ENCODE measurements at regions not wholly inside any gene's neighbourhood (a gene's known extent, or its start where the extent isn't known, plus 50 kb on each side); places are given as distances from the start of the nearest gene placed in this dataset.

GRCh38 chr18:72636611-72637010, 92.5 kb upstream of the CBLN2 start:
- H3K9me3 Mint-ChIP-seq = no peaks in the 10 kb centered on the region
- no peak overlapping the region for H3K27ac Mint-ChIP-seq
- H3K4me1 Mint-ChIP-seq = peaks cover 0 to 3% (median 0%) of the 10 kb centered on the region in 3 donors

GRCh38 chr18:72634500-72634899, 90.4 kb upstream of the CBLN2 start:
- Mint-ChIP-seq H3K36me3 (no peaks in the 10 kb centered on the region), H3K4me3 (no peak overlapping the region), H3K27me3 (no peaks in the 10 kb centered on the region), H3K4me1 (no peaks in the 10 kb centered on the region), H3K9me3 (no peaks in the 10 kb centered on the region), H3K27ac (no peak overlapping the region)

More at GRCh38 chr18:72636611-72637010, 92.5 kb upstream of the CBLN2 start:
- Mint-ChIP-seq H3K4me3 (no peak overlapping the region), H3K27me3 (no peaks in the 10 kb centered on the region), H3K36me3 (no peaks in the 10 kb centered on the region)

GRCh38 chr18:72630991-72631390, 86.8 kb upstream of the CBLN2 start:
- no peak overlapping the region for H3K27ac Mint-ChIP-seq
- no peaks in the 10 kb centered on the region for H3K36me3 Mint-ChIP-seq
- no peaks in the 10 kb centered on the region for H3K4me1 Mint-ChIP-seq
- H3K27me3 Mint-ChIP-seq = no peaks in the 10 kb centered on the region
- peaks cover 0 to 1% (median 0%) of the 10 kb centered on the region in 3 donors for H3K9me3 Mint-ChIP-seq
- H3K4me3 Mint-ChIP-seq = no peak overlapping the region

GRCh38 chr18:72623444-72623843, 79.3 kb upstream of the CBLN2 start:
- Mint-ChIP-seq H3K4me1 (no peaks in the 10 kb centered on the region), H3K4me3 (no peak overlapping the region), H3K27me3 (no peaks in the 10 kb centered on the region), H3K27ac (no peak overlapping the region), H3K9me3 (peaks cover 0 to 2% (median 1%) of the 10 kb centered on the region in 3 donors), H3K36me3 (no peaks in the 10 kb centered on the region)

GRCh38 chr18:72613534-72613930, 69.4 kb upstream of the CBLN2 start:
- no peak overlapping the region for H3K4me3 Mint-ChIP-seq
- H3K9me3 Mint-ChIP-seq = peaks cover 0 to 3% (median 2%) of the 10 kb centered on the region in 3 donors
- H3K36me3 Mint-ChIP-seq = no peaks in the 10 kb centered on the region
- no peak overlapping the region for H3K27ac Mint-ChIP-seq
- H3K4me1 Mint-ChIP-seq = no peaks in the 10 kb centered on the region
- H3K27me3 Mint-ChIP-seq = no peaks in the 10 kb centered on the region

- no peak overlapping the region for H3K27ac Mint-ChIP-seq
- no peak overlapping the region for H3K4me3 Mint-ChIP-seq
- no peaks in the 10 kb centered on the region for H3K27me3 Mint-ChIP-seq
- no peaks in the 10 kb centered on the region for H3K4me1 Mint-ChIP-seq
- H3K9me3 Mint-ChIP-seq = peaks cover 0 to 3% (median 2%) of the 10 kb centered on the region in 3 donors
- H3K36me3 Mint-ChIP-seq = no peaks in the 10 kb centered on the region
Observed at GRCh38 chr18:72612894-72613533, 68.9 kb upstream of the CBLN2 start.

GRCh38 chr18:72605376-72605775, 61.2 kb upstream of the CBLN2 start:
- Mint-ChIP-seq H3K4me1 (no peaks in the 10 kb centered on the region), H3K36me3 (no peaks in the 10 kb centered on the region), H3K27ac (no peak overlapping the region), H3K4me3 (no peak overlapping the region), H3K9me3 (peaks cover 0 to 7% (median 3%) of the 10 kb centered on the region in 3 donors), H3K27me3 (no peaks in the 10 kb centered on the region)

- Mint-ChIP-seq H3K4me1 (no peaks in the 10 kb centered on the region), H3K27me3 (no peaks in the 10 kb centered on the region), H3K27ac (no peak overlapping the region), H3K36me3 (no peaks in the 10 kb centered on the region), H3K4me3 (no peak overlapping the region), H3K9me3 (peaks cover 0 to 7% (median 0%) of the 10 kb centered on the region in 3 donors)
Observed at GRCh38 chr18:72601944-72602343, 57.8 kb upstream of the CBLN2 start.

- no peak overlapping the region for H3K4me3 Mint-ChIP-seq
- no peaks in the 10 kb centered on the region for H3K4me1 Mint-ChIP-seq
- H3K36me3 Mint-ChIP-seq = no peaks in the 10 kb centered on the region
- H3K9me3 Mint-ChIP-seq = peaks cover 0 to 5% (median 1%) of the 10 kb centered on the region in 3 donors
- H3K27me3 Mint-ChIP-seq = no peaks in the 10 kb centered on the region
- no peak overlapping the region for H3K27ac Mint-ChIP-seq
Observed at GRCh38 chr18:72601481-72601880, 57.3 kb upstream of the CBLN2 start.
